SK-N-SH treated with all-trans-retinoic acid at 6 μM for 48 hours (cell line): ENCODE measurements at regions not wholly inside any gene's neighbourhood (a gene's known extent, or its start where the extent isn't known, plus 50 kb on each side); places are given as distances from the start of the nearest gene placed in this dataset.
A peak's percentile ranks its signal among the peaks of the same experiment; 100 is the strongest.

Experiments
- ATAC-seq: fragments of 200-7000 bp; cut with Tn5 transposase; 3 replicates; pipeline ENCODE4 v1.9.1; 2020; ENCODE audit warnings: mild to moderate bottlenecking, moderate library complexity
- ARNTL ChIP-seq: fragments of 450-650 bp; formaldehyde crosslinking; IDR thresholded peaks from 2 replicates; pipeline ENCODE4 v1.5.0; 2020; ENCODE audit warnings: low read depth, mild to moderate bottlenecking, moderate library complexity, borderline replicate concordance
- BACH2 ChIP-seq: fragments of 250-450 bp; sonication (Bioruptor Pico); IDR thresholded peaks from 2 replicates; pipeline ENCODE4 v1.9.0; 2021; ENCODE audit warnings: mild to moderate bottlenecking, borderline replicate concordance
- CSDC2 ChIP-seq: fragments of 250-450 bp; sonication (Bioruptor Pico); IDR thresholded peaks from 2 replicates; pipeline ENCODE4 v1.5.0; 2020; ENCODE audit warnings: mild to moderate bottlenecking, moderate library complexity
- CSRNP3 ChIP-seq: fragments of 250-450 bp; sonication (Bioruptor Pico); IDR thresholded peaks from 2 replicates; pipeline ENCODE4 v1.5.1; 2021; ENCODE audit warnings: mild to moderate bottlenecking, moderate library complexity
- ESRRG ChIP-seq: fragments of 250-450 bp; sonication (Bioruptor Pico); IDR thresholded peaks from 2 replicates; pipeline ENCODE4 v1.6.1; 2021; ENCODE audit warnings: mild to moderate bottlenecking
- GLIS3 ChIP-seq: fragments of 250-450 bp; sonication (Bioruptor Pico); IDR thresholded peaks from 2 replicates; pipeline ENCODE4 v1.5.0; 2020; ENCODE audit warnings: mild to moderate bottlenecking, moderate library complexity
- ISL1 ChIP-seq: fragments of 250-450 bp; sonication (Bioruptor Pico); IDR thresholded peaks from 2 replicates; pipeline ENCODE4 v2.1.2; 2022; ENCODE audit warnings: mild to moderate bottlenecking, moderate library complexity
- OSR1 ChIP-seq: fragments of 250-450 bp; sonication (Bioruptor Pico); IDR thresholded peaks from 2 replicates; pipeline ENCODE4 v1.8.0; 2022; ENCODE audit warnings: moderate library complexity, mild to moderate bottlenecking, inconsistent platforms
- PATZ1 ChIP-seq: fragments of 250-450 bp; sonication (Bioruptor Pico); IDR thresholded peaks from 2 replicates; pipeline ENCODE4 v1.8.0; 2020; ENCODE audit warnings: mild to moderate bottlenecking, moderate library complexity, borderline replicate concordance
- RARB ChIP-seq: fragments of 250-450 bp; sonication (Bioruptor Pico); IDR thresholded peaks from 2 replicates; pipeline ENCODE4 v1.8.0; 2021; ENCODE audit warnings: mild to moderate bottlenecking, moderate library complexity
- SNAI2 ChIP-seq: fragments of 250-450 bp; sonication (Bioruptor Pico); IDR thresholded peaks from 2 replicates; pipeline ENCODE4 v1.5.0; 2020; ENCODE audit warnings: mild to moderate bottlenecking, moderate library complexity
- TCF4 ChIP-seq: fragments of 250-450 bp; sonication (Bioruptor Pico); IDR thresholded peaks from 2 replicates; pipeline ENCODE4 v1.8.0; 2021; ENCODE audit warnings: mild to moderate bottlenecking, moderate library complexity, borderline replicate concordance
- TOX ChIP-seq: fragments of 250-450 bp; sonication (Bioruptor Pico); IDR thresholded peaks from 2 replicates; pipeline ENCODE4 v1.8.0; 2021; ENCODE audit warnings: mild to moderate bottlenecking, moderate library complexity, borderline replicate concordance
- TSHZ2 ChIP-seq: fragments of 250-450 bp; sonication (Bioruptor Pico); IDR thresholded peaks from 2 replicates; pipeline ENCODE4 v1.5.0; 2020; ENCODE audit warnings: mild to moderate bottlenecking, moderate library complexity
- ZC3H10 ChIP-seq: fragments of 250-450 bp; sonication (Bioruptor Pico); IDR thresholded peaks from 2 replicates; pipeline ENCODE4 v1.5.1; 2021; ENCODE audit warnings: mild to moderate bottlenecking, moderate library complexity
- ZFP3 ChIP-seq: fragments of 250-450 bp; sonication (Bioruptor Pico); IDR thresholded peaks from 2 replicates; pipeline ENCODE4 v1.5.0; 2020; ENCODE audit warnings: mild to moderate bottlenecking, moderate library complexity
- ZNF70 ChIP-seq: fragments of 450-650 bp; formaldehyde crosslinking; IDR thresholded peaks from 2 replicates; pipeline ENCODE4 v1.5.0; 2020; ENCODE audit warnings: mild to moderate bottlenecking, moderate library complexity
- TF ChIP-seq, protein P1 (sequence below): fragments of 250-450 bp; sonication (Bioruptor Pico); IDR thresholded peaks from 2 replicates; pipeline ENCODE4 v1.8.0; 2021; ENCODE audit warnings: low read depth, mild to moderate bottlenecking, moderate library complexity, borderline replicate concordance

DNA sequence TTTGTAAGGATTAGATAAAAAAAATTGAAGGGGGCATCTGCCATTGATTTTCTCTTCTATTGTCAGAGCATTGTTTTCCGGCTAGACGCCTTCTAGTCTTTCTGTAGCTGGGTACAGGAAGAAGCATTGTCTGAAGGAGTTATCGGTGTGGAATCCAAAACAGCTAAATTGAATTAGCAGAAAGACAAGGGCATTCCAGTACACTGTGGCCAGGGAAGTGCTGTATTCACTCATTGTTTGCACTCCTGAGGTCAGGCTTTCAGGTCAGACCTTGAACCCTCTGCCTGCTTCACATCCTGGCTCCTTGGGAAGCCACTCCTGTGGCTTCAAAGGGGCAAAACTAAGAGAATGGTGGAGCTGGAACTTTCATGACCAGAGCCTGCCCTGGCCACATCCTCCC, 81.1 kb upstream of the SNAP25 start:
- peak; percentile 92 for ATAC-seq

DNA sequence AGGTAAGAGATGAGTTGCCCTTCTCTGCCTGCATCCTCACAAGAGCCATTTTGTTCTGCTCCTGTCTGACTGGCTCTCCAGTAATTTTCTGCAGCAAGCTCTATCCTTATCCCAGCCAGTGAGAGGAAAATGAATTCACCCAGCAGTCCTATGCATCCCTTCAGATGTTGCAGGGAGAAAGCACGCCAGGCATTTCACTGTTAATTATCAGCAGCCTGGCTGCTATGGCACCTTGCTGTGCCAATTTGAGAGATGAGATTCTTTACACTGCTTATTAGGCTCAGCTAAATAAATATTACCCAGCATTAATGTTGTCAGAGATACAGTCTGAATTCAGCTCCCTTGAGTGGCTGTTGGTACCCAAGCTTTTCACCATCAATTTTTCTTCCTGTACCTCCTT, 61.1 kb upstream of the SNAP25 start:
- ATAC-seq: no peak
- TF ChIP-seq PATZ1 (CRISPR knock-in tag) (no peak), ISL1 (CRISPR knock-in tag) (no peak), GLIS3 (no peak), ZC3H10 (CRISPR knock-in tag) (no peak), TCF4 (CRISPR knock-in tag) (no peak), CSDC2 (CRISPR knock-in tag) (no peak), ZNF70 (CRISPR knock-in tag) (no peak), TOX (no peak), OSR1 (CRISPR knock-in tag) (no peak), BACH2 (no peak), SNAI2 (CRISPR knock-in tag) (no peak), TSHZ2 (CRISPR knock-in tag) (no peak)
- TF ChIP-seq, protein P1, sequence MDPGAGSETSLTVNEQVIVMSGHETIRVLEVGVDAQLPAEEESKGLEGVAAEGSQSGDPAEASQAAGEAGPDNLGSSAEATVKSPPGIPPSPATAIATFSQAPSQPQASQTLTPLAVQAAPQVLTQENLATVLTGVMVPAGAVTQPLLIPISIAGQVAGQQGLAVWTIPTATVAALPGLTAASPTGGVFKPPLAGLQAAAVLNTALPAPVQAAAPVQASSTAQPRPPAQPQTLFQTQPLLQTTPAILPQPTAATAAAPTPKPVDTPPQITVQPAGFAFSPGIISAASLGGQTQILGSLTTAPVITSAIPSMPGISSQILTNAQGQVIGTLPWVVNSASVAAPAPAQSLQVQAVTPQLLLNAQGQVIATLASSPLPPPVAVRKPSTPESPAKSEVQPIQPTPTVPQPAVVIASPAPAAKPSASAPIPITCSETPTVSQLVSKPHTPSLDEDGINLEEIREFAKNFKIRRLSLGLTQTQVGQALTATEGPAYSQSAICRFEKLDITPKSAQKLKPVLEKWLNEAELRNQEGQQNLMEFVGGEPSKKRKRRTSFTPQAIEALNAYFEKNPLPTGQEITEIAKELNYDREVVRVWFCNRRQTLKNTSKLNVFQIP (CRISPR knock-in tag): no peak

More for the DNA sequence above, 81.1 kb upstream of the SNAP25 start:
- TF ChIP-seq ARNTL (no peak), TOX (no peak), CSDC2 (CRISPR knock-in tag) (no peak), ZFP3 (no peak), RARB (CRISPR knock-in tag) (no peak), TSHZ2 (CRISPR knock-in tag) (no peak), CSRNP3 (CRISPR knock-in tag) (no peak), ESRRG (no peak), PATZ1 (CRISPR knock-in tag) (no peak)
- TF ChIP-seq, protein P1 (CRISPR knock-in tag): no peak
